H9 (cell line): ENCODE measurements at regions not wholly inside any gene's neighbourhood (a gene's known extent, or its start where the extent isn't known, plus 50 kb on each side); places are given as distances from the start of the nearest gene placed in this dataset.

Source experiments
- DNase-seq: peaks from one replicate; pipeline ENCODE4 v3.0.0-alpha.2; 2017
- H2AFZ ChIP-seq: one replicate; pipeline ENCODE4 v1.6.1; 2013; ENCODE audit warnings: mild to moderate bottlenecking, low read length, control low read depth, moderate library complexity
- H2AK5ac ChIP-seq: 2 replicates; pipeline ENCODE4 v1.6.1; 2013; ENCODE audit warnings: low read length, control low read depth, mixed read lengths; ENCODE audit not compliant: insufficient read length
- H2BK120ac ChIP-seq: one replicate; pipeline ENCODE4 v1.6.1; 2013; ENCODE audit warnings: low read depth, mild to moderate bottlenecking, low read length, control low read depth, inconsistent platforms; ENCODE audit not compliant: poor library complexity, severe bottlenecking
- H2BK12ac ChIP-seq: 2 replicates; pipeline ENCODE4 v1.6.1; 2013; ENCODE audit warnings: low read length, control low read depth, mixed read lengths, low read depth; ENCODE audit not compliant: insufficient read length
- H2BK15ac ChIP-seq: 2 replicates; pipeline ENCODE4 v1.6.1; 2013; ENCODE audit warnings: low read depth, low read length, control low read depth
- H2BK20ac ChIP-seq: one replicate; pipeline ENCODE4 v1.6.1; 2013; ENCODE audit warnings: low read depth, mild to moderate bottlenecking, low read length, control low read depth, inconsistent platforms; ENCODE audit not compliant: poor library complexity, severe bottlenecking
- H2BK5ac ChIP-seq: 2 replicates; pipeline ENCODE4 v1.6.1; 2013; ENCODE audit warnings: low read length, control low read depth, mixed read lengths; ENCODE audit not compliant: insufficient read length
- H3K14ac ChIP-seq: 2 replicates; pipeline ENCODE4 v1.6.1; 2013; ENCODE audit warnings: low read length, control low read depth; ENCODE audit not compliant: insufficient read depth
- H3K18ac ChIP-seq: 2 replicates; pipeline ENCODE4 v1.6.1; 2013; ENCODE audit warnings: low read depth, mild to moderate bottlenecking, mixed read lengths, low read length, control low read depth; ENCODE audit not compliant: insufficient read length
- H3K23ac ChIP-seq: 2 replicates; pipeline ENCODE4 v1.6.1; 2013; ENCODE audit warnings: low read length, control low read depth, mixed read lengths, low read depth; ENCODE audit not compliant: insufficient read length
- H3K23me2 ChIP-seq: 2 replicates; pipeline ENCODE4 v1.6.1; 2013; ENCODE audit warnings: low read depth, mild to moderate bottlenecking, mixed read lengths, low read length, control low read depth; ENCODE audit not compliant: insufficient read length, poor library complexity, severe bottlenecking
- H3K27ac ChIP-seq: 2 replicates; pipeline ENCODE4 v1.5.1; 2013; ENCODE audit warnings: low read length, control low read depth, mixed read lengths, low read depth; ENCODE audit not compliant: insufficient read length
- H3K27me3 ChIP-seq: 2 replicates; pipeline ENCODE4 v1.6.1; 2013; ENCODE audit warnings: low read length, control low read depth, inconsistent platforms; ENCODE audit not compliant: insufficient read depth
- H3K4ac ChIP-seq: 2 replicates; pipeline ENCODE4 v1.6.1; 2013; ENCODE audit warnings: low read depth, mild to moderate bottlenecking, control low read depth, inconsistent platforms, low read length, moderate library complexity
- H3K4me1 ChIP-seq: 2 replicates; pipeline ENCODE4 v1.6.1; 2013; ENCODE audit warnings: low read length, control low read depth, inconsistent platforms; ENCODE audit not compliant: insufficient read depth
- H3K4me2 ChIP-seq: 2 replicates; pipeline ENCODE4 v1.6.1; 2013; ENCODE audit warnings: low read length, control low read depth, mixed read lengths; ENCODE audit not compliant: insufficient read length, insufficient read depth
- H3K56ac ChIP-seq: 2 replicates; pipeline ENCODE4 v1.6.1; 2013; ENCODE audit warnings: low read depth, mild to moderate bottlenecking, mixed read lengths, low read length, control low read depth; ENCODE audit not compliant: insufficient read length
- H3K79me1 ChIP-seq: 2 replicates; pipeline ENCODE4 v1.6.1; 2013; ENCODE audit warnings: low read depth, mild to moderate bottlenecking, moderate library complexity, low read length, control low read depth, inconsistent platforms; ENCODE audit not compliant: insufficient read depth, poor library complexity, severe bottlenecking
- H3K79me2 ChIP-seq: 2 replicates; pipeline ENCODE4 v1.6.1; 2013; ENCODE audit warnings: low read length, control low read depth, inconsistent platforms; ENCODE audit not compliant: insufficient read depth
- H3K9ac ChIP-seq: 2 replicates; pipeline ENCODE4 v1.6.1; 2013; ENCODE audit warnings: low read length, control low read depth, mixed read lengths; ENCODE audit not compliant: insufficient read length; ENCODE audit errors: extremely low read depth
- H3K9me3 ChIP-seq: one replicate; pipeline ENCODE4 v1.6.1; 2013; ENCODE audit warnings: low read depth, low read length, inconsistent platforms; ENCODE audit not compliant: control insufficient read depth
- H3T11ph ChIP-seq: one replicate; pipeline ENCODE4 v1.6.1; 2013; ENCODE audit warnings: mild to moderate bottlenecking, low read length, control low read depth, inconsistent platforms
- H4K20me1 ChIP-seq: one replicate; pipeline ENCODE4 v1.6.1; 2013; ENCODE audit not compliant: control insufficient read depth, insufficient read length, insufficient read depth
- H4K5ac ChIP-seq: 2 replicates; pipeline ENCODE4 v1.6.1; 2013; ENCODE audit warnings: low read depth, mild to moderate bottlenecking, mixed read lengths, low read length, control low read depth; ENCODE audit not compliant: insufficient read length
- H4K8ac ChIP-seq: replicated peaks from 2 replicates; pipeline ENCODE4 v1.6.1; 2013; ENCODE audit warnings: low read length, control low read depth, mixed read lengths, low read depth; ENCODE audit not compliant: insufficient read length
- H4K91ac ChIP-seq: 2 replicates; pipeline ENCODE4 v1.6.1; 2013; ENCODE audit warnings: low read depth, mild to moderate bottlenecking, moderate library complexity, mixed read lengths, low read length, control low read depth; ENCODE audit not compliant: insufficient read length
- H3K27ac Mint-ChIP-seq, 3 experiments: 2 replicates in 2 of 3; 3 replicates in 1 of 3; pipeline ENCODE4 v1.8.0; 2020 to 2021; ENCODE audit warnings: mixed read lengths in 3 of 3, mild to moderate bottlenecking in 1 of 3, moderate library complexity in 1 of 3
- H3K27me3 Mint-ChIP-seq: 2 replicates; pipeline ENCODE4 v1.8.0; 2021; ENCODE audit warnings: low read depth, mild to moderate bottlenecking, moderate library complexity, mixed read lengths
- H3K36me3 Mint-ChIP-seq, 3 experiments: 2 replicates in 2 of 3; 3 replicates in 1 of 3; pipeline ENCODE4 v1.8.0; 2020 to 2021; ENCODE audit warnings: low read depth in 3 of 3, mixed read lengths in 3 of 3; ENCODE audit not compliant: insufficient read depth in 1 of 3
- H3K4me1 Mint-ChIP-seq, 2 experiments: 2 replicates each; pipeline ENCODE4 v1.8.0; 2020; ENCODE audit warnings: mixed read lengths in 2 of 2
- H3K4me3 Mint-ChIP-seq, 2 experiments: 2 replicates in 1 of 2; 3 replicates in 1 of 2; pipeline ENCODE4 v1.8.0; 2020 to 2021; ENCODE audit warnings: mild to moderate bottlenecking in 2 of 2, mixed read lengths in 2 of 2, moderate library complexity in 1 of 2
- H3K9me3 Mint-ChIP-seq, 2 experiments: 2 replicates in 1 of 2; 3 replicates in 1 of 2; pipeline ENCODE4 v1.8.0; 2020; ENCODE audit warnings: mild to moderate bottlenecking in 2 of 2, mixed read lengths in 2 of 2, moderate library complexity in 1 of 2
- TF ChIP-seq, protein P1 (sequence below): fragments of 200-600 bp; sonication (generic); conservative IDR thresholded peaks from 3 replicates; pipeline ENCODE4 v1.8.0; 2021; ENCODE audit warnings: antibody characterized with exemption, mild to moderate bottlenecking

DNA sequence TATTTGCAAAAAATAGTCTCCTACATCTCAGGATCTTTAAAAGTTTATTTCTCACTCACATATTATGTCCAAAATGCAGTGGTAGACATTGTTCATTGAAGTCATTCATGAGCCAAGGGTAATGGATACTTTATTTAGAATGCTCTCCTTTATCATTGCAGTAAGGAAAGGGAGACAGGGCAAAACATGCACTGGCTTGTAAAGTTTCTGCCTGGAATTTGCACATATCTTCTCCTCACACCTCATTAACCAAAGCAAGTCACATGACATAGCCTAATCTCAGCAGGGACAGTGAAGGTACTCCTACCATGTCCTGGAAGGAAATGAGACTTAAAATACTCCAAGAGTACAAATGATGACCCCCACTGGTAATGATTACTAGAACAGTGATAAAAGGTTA is 333.7 kb upstream of the EPHA3 start:
- Histone ChIP-seq H2AFZ (no peak overlapping the region), H4K91ac (no peak overlapping the region), H2BK12ac (no peak overlapping the region), H2BK15ac (no peak overlapping the region), H3K9ac (no peak overlapping the region), H2BK5ac (no peak overlapping the region), H2BK20ac (no peak overlapping the region), H3K56ac (no peak overlapping the region), H3K23me2 (no peaks in the 10 kb centered on the region), H3T11ph (no peak overlapping the region), H3K4me2 (no peak overlapping the region), H3K4ac (no peak overlapping the region), H3K4me1 (no peaks in the 10 kb centered on the region), H4K5ac (no peak overlapping the region), H3K27me3 (no peaks in the 10 kb centered on the region), H3K23ac (no peak overlapping the region), H3K9me3 (no peaks in the 10 kb centered on the region), H3K18ac (no peak overlapping the region), H3K14ac (no peak overlapping the region), H3K79me2 (no peaks in the 10 kb centered on the region), H3K27ac (no peak overlapping the region), H4K8ac (no peak overlapping the region), H2AK5ac (no peak overlapping the region), H2BK120ac (no peak overlapping the region), H3K79me1 (no peaks in the 10 kb centered on the region), H4K20me1 (no peaks in the 10 kb centered on the region)
- Mint-ChIP-seq H3K27me3 (no peaks in the 10 kb centered on the region), H3K27ac (peak overlapping the region in 1 of 3 experiments; percentile 45; a peak in 1 of 7 replicates), H3K36me3 (no peaks in the 10 kb centered on the region; a peak in 1 of 7 replicates), H3K4me3 (no peak overlapping the region), H3K4me1 (no peaks in the 10 kb centered on the region), H3K9me3 (peaks cover 2 to 9% of the 10 kb centered on the region in 2 experiments; a peak in 4 of 5 replicates)
- DNase-seq = no peak
- TF ChIP-seq, protein P1, sequence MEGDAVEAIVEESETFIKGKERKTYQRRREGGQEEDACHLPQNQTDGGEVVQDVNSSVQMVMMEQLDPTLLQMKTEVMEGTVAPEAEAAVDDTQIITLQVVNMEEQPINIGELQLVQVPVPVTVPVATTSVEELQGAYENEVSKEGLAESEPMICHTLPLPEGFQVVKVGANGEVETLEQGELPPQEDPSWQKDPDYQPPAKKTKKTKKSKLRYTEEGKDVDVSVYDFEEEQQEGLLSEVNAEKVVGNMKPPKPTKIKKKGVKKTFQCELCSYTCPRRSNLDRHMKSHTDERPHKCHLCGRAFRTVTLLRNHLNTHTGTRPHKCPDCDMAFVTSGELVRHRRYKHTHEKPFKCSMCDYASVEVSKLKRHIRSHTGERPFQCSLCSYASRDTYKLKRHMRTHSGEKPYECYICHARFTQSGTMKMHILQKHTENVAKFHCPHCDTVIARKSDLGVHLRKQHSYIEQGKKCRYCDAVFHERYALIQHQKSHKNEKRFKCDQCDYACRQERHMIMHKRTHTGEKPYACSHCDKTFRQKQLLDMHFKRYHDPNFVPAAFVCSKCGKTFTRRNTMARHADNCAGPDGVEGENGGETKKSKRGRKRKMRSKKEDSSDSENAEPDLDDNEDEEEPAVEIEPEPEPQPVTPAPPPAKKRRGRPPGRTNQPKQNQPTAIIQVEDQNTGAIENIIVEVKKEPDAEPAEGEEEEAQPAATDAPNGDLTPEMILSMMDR = no peak
